Keratinocyte (primary cell): ENCODE measurements at regions not wholly inside any gene's neighbourhood (a gene's known extent, or its start where the extent isn't known, plus 50 kb on each side); places are given as distances from the start of the nearest gene placed in this dataset.

Experiments
- DNase-seq: peaks from one replicate; pipeline ENCODE4 v3.0.0-alpha.2; 2011; ENCODE audit warnings: low read depth, missing footprints, low spot score
- FAIRE-seq: peaks from 2 replicates; lab custom pipeline; 2011; peaks lifted over from hg19 to GRCh38; lab: Jason Lieb, UNC
- H2AFZ ChIP-seq: 2 replicates; pipeline ENCODE4 v1.6.0; 2012; ENCODE audit warnings: low read length, control low read depth, inconsistent platforms; ENCODE audit not compliant: control insufficient read depth
- H3K27ac ChIP-seq: 2 replicates; pipeline ENCODE4 v1.5.1; 2011; ENCODE audit warnings: low read length; ENCODE audit not compliant: control insufficient read depth, insufficient read depth
- H3K27me3 ChIP-seq: 3 replicates; pipeline ENCODE4 v1.6.0; 2011; ENCODE audit warnings: low read length; ENCODE audit not compliant: control insufficient read depth, insufficient read depth; ENCODE audit errors: extremely low read depth
- H3K36me3 ChIP-seq, 2 experiments: 2 replicates in 1 of 2; 3 replicates in 1 of 2; pipeline ENCODE4 v1.5.1; 2011; ENCODE audit warnings: low read length in 2 of 2, mild to moderate bottlenecking in 1 of 2; ENCODE audit not compliant: control insufficient read depth in 2 of 2, insufficient read depth in 2 of 2; ENCODE audit errors: extremely low read depth in 1 of 2
- H3K4me1 ChIP-seq: 3 replicates; pipeline ENCODE4 v1.5.1; 2011; ENCODE audit warnings: low read length; ENCODE audit not compliant: control insufficient read depth, insufficient read depth; ENCODE audit errors: extremely low read depth
- H3K4me2 ChIP-seq: 3 replicates; pipeline ENCODE4 v1.6.0; 2011; ENCODE audit warnings: low read depth, low read length; ENCODE audit not compliant: control insufficient read depth, insufficient read depth; ENCODE audit errors: extremely low read depth
- H3K4me3 ChIP-seq, 3 experiments: fragments of 200-600 bp in 1 of 3; sonication (generic) in 1 of 3; 2 replicates in 2 of 3; 3 replicates in 1 of 3; pipeline ENCODE4 v1.5.1; 2011 to 2016; ENCODE audit warnings: low read length in 3 of 3, mild to moderate bottlenecking in 3 of 3, control low read depth in 2 of 3, inconsistent platforms in 1 of 3, low read depth in 1 of 3, mixed read lengths in 1 of 3, mixed run types in 1 of 3, moderate library complexity in 1 of 3; ENCODE audit not compliant: control insufficient read depth in 2 of 3, insufficient read depth in 2 of 3; ENCODE audit errors: extremely low read depth in 1 of 3
- H3K79me2 ChIP-seq: 2 replicates; pipeline ENCODE4 v1.6.0; 2012; ENCODE audit warnings: low read length; ENCODE audit not compliant: control insufficient read depth, insufficient read depth
- H3K9ac ChIP-seq: 3 replicates; pipeline ENCODE4 v1.6.0; 2011; ENCODE audit warnings: low read length; ENCODE audit not compliant: control insufficient read depth, insufficient read depth; ENCODE audit errors: extremely low read depth
- H3K9me1 ChIP-seq: 3 replicates; pipeline ENCODE4 v1.6.0; 2011; ENCODE audit warnings: low read length; ENCODE audit not compliant: control insufficient read depth, insufficient read depth; ENCODE audit errors: extremely low read depth
- H3K9me3 ChIP-seq: 2 replicates; pipeline ENCODE4 v1.5.1; 2012; ENCODE audit warnings: low read depth, low read length; ENCODE audit not compliant: control insufficient read depth
- H4K20me1 ChIP-seq: 3 replicates; pipeline ENCODE4 v1.6.0; 2011; ENCODE audit warnings: low read length; ENCODE audit not compliant: control insufficient read depth, insufficient read depth; ENCODE audit errors: extremely low read depth
- CTCF ChIP-seq, 3 experiments: IDR thresholded peaks in 1 of 3; conservative IDR thresholded peaks in 1 of 3; optimal IDR thresholded peaks in 1 of 3; 2 replicates in 2 of 3; 3 replicates in 1 of 3; pipeline versions ENCODE3 to v1.5.1; 2011; ENCODE audit warnings: low read length in 3 of 3, mild to moderate bottlenecking in 3 of 3, moderate library complexity in 2 of 3, control low read depth in 1 of 3, inconsistent platforms in 1 of 3; ENCODE audit not compliant: insufficient read depth in 2 of 3; ENCODE audit errors: extremely low read depth in 1 of 3
- EZH2 ChIP-seq: IDR thresholded peaks from one replicate; pipeline ENCODE4 v1.6.1; 2012; ENCODE audit warnings: inconsistent platforms, mild to moderate bottlenecking, low read length, moderate library complexity
- dilution Hi-C: fragments of 300-500 bp; cut with MboI; formaldehyde crosslinking; loops from one replicate; pipeline ENCODE4 v1.7.0; 2020; ENCODE audit warnings: low sequenced_read_pairs; ENCODE audit not compliant: extremely low pct_ligation_motif_present

- H3K9me3 ChIP-seq, result no peaks in the 10 kb centered on the region
- FAIRE-seq, result no peak
- no peak overlapping the region for H3K4me2 ChIP-seq
- no peak for DNase-seq
- no peaks in the 10 kb centered on the region for H3K9me1 ChIP-seq
- dilution Hi-C loops, result no loop called here
- no peak for TF ChIP-seq EZH2
- no peak for TF ChIP-seq CTCF (optimal IDR thresholded peaks at IDR 0.05 in 1 of 3, IDR thresholded peaks at IDR 0.05 in 1 of 3, conservative IDR thresholded peaks at IDR 0.05 in 1 of 3; ENCODE audit: extremely low read depth in 1 of 3, insufficient read depth in 2 of 3, low read length in 3 of 3)
- H3K4me1 ChIP-seq, result peaks cover 15% of the 10 kb centered on the region
- peak overlapping the region; percentile 62 for H2AFZ ChIP-seq
- no peaks in the 10 kb centered on the region for H3K27me3 ChIP-seq
- no peak overlapping the region for H3K27ac ChIP-seq
- H4K20me1 ChIP-seq, result no peaks in the 10 kb centered on the region
- H3K36me3 ChIP-seq, result no peaks in the 10 kb centered on the region
- H3K4me3 ChIP-seq, result no peak overlapping the region
- no peaks in the 10 kb centered on the region for H3K79me2 ChIP-seq
- no peak overlapping the region for H3K9ac ChIP-seq
Observed at GRCh38 chr7:106767498-106768323, 97.4 kb upstream of the PIK3CG start.

- no peak for DNase-seq
- H3K9me1 ChIP-seq, result no peaks in the 10 kb centered on the region
- no peak overlapping the region for H2AFZ ChIP-seq
- TF ChIP-seq CTCF (optimal IDR thresholded peaks at IDR 0.05 in 1 of 3, IDR thresholded peaks at IDR 0.05 in 1 of 3, conservative IDR thresholded peaks at IDR 0.05 in 1 of 3; ENCODE audit: extremely low read depth in 1 of 3, insufficient read depth in 2 of 3, low read length in 3 of 3), result no peak
- no peak for TF ChIP-seq EZH2
- H3K4me1 ChIP-seq, result peaks cover 15% of the 10 kb centered on the region
- no peaks in the 10 kb centered on the region for H3K36me3 ChIP-seq
- no peaks in the 10 kb centered on the region for H4K20me1 ChIP-seq
- H3K9me3 ChIP-seq, result no peaks in the 10 kb centered on the region
- no peak overlapping the region for H3K9ac ChIP-seq
- no peak overlapping the region for H3K4me2 ChIP-seq
- H3K4me3 ChIP-seq, result no peak overlapping the region
- dilution Hi-C loops, result no loop called here
- FAIRE-seq, result no peak
- H3K27ac ChIP-seq, result no peak overlapping the region
- H3K79me2 ChIP-seq, result no peaks in the 10 kb centered on the region
- no peaks in the 10 kb centered on the region for H3K27me3 ChIP-seq
Observed at GRCh38 chr7:106768324-106768751, 96.7 kb upstream of the PIK3CG start.
